CD4-positive, alpha-beta T cell treated with Interleukin-17A for 1 hour (primary cell): ENCODE measurements at regions not wholly inside any gene's neighbourhood (a gene's known extent, or its start where the extent isn't known, plus 50 kb on each side); places are given as distances from the start of the nearest gene placed in this dataset.

Source experiments
- DNase-seq: peaks from one replicate; pipeline ENCODE4 v3.0.0-alpha.2; 2020

- DNase-seq = no peak
These were observed 74.1 kb upstream of the ANK3 start for GRCh38 chr10:60463746-60464145.

- no peak for DNase-seq
These were observed 72.0 kb upstream of the ANK3 start for GRCh38 chr10:60461688-60462087.

- DNase-seq = no peak
These were observed 70.2 kb upstream of the ANK3 start for GRCh38 chr10:60459701-60460457.

GRCh38 chr10:60456053-60456452, 66.4 kb upstream of the ANK3 start:
- DNase-seq = no peak

GRCh38 chr10:60454336-60454735, 64.7 kb upstream of the ANK3 start:
- no peak for DNase-seq

GRCh38 chr10:60453036-60453435, 63.4 kb upstream of the ANK3 start:
- no peak for DNase-seq

- no peak for DNase-seq
These were observed 60.6 kb upstream of the ANK3 start for GRCh38 chr10:60450291-60450690.

GRCh38 chr10:60448246-60448645, 58.6 kb upstream of the ANK3 start:
- DNase-seq = no peak

GRCh38 chr10:60446851-60447250, 57.2 kb upstream of the ANK3 start:
- peak; percentile 2 for DNase-seq

GRCh38 chr10:60446070-60446833, 56.6 kb upstream of the ANK3 start:
- DNase-seq = no peak

- peak; percentile 6 for DNase-seq
These were observed 54.9 kb upstream of the ANK3 start for GRCh38 chr10:60444494-60445064.

GRCh38 chr10:60443346-60443745, 53.7 kb upstream of the ANK3 start:
- no peak for DNase-seq

- DNase-seq = no peak
These were observed 51.8 kb upstream of the ANK3 start for GRCh38 chr10:60441515-60441914.

GRCh38 chr10:60439641-60440040, 50.0 kb upstream of the ANK3 start:
- no peak for DNase-seq
